ENCODE measurements at regions not wholly inside any gene's neighbourhood (a gene's known extent, or its start where the extent isn't known, plus 50 kb on each side); places are given as distances from the start of the nearest gene placed in this dataset.

- Histone ChIP-seq H3K9ac (ENCODE audit: low read depth, low read length) (no peak overlapping the region), H3K27me3 (ENCODE audit: insufficient read depth, low read length) (no peaks in the 10 kb centered on the region), H3K9me3 (ENCODE audit: insufficient read depth, low read depth, low read length) (no peaks in the 10 kb centered on the region), H3K36me3 (ENCODE audit: insufficient read depth, low read length) (no peaks in the 10 kb centered on the region), H3K27ac (ENCODE audit: low read depth, low read length) (no peak overlapping the region), H3K4me3 (ENCODE audit: low read length) (no peak overlapping the region), H3K4me1 (ENCODE audit: insufficient read depth, low read length) (peaks cover 8% of the 10 kb centered on the region)
- WGBS = 73% methylated on average over 2 of the region's 2 CpGs
These were observed 159.8 kb upstream of the FAM241A start for GRCh38 chr4:111985426-111985825.

GRCh38 chr4:111986095-111986494 is 159.2 kb upstream of the FAM241A start:
- Histone ChIP-seq H3K36me3 (ENCODE audit: insufficient read depth, low read length) (no peaks in the 10 kb centered on the region), H3K4me1 (ENCODE audit: insufficient read depth, low read length) (peaks cover 8% of the 10 kb centered on the region), H3K27me3 (ENCODE audit: insufficient read depth, low read length) (no peaks in the 10 kb centered on the region), H3K9me3 (ENCODE audit: insufficient read depth, low read depth, low read length) (no peaks in the 10 kb centered on the region), H3K4me3 (ENCODE audit: low read length) (no peak overlapping the region), H3K27ac (ENCODE audit: low read depth, low read length) (no peak overlapping the region), H3K9ac (ENCODE audit: low read depth, low read length) (no peak overlapping the region)
- 94% methylated on average over 3 of the region's 4 CpGs for WGBS

- H3K9ac ChIP-seq (ENCODE audit: low read depth, low read length) = no peak overlapping the region
- 100% methylated on average over 2 of the region's 3 CpGs for WGBS
- no peaks in the 10 kb centered on the region for H3K36me3 ChIP-seq (ENCODE audit: insufficient read depth, low read length)
- no peaks in the 10 kb centered on the region for H3K9me3 ChIP-seq (ENCODE audit: insufficient read depth, low read depth, low read length)
- H3K27me3 ChIP-seq (ENCODE audit: insufficient read depth, low read length) = no peaks in the 10 kb centered on the region
- peaks cover 8% of the 10 kb centered on the region for H3K4me1 ChIP-seq (ENCODE audit: insufficient read depth, low read length)
- no peak overlapping the region for H3K27ac ChIP-seq (ENCODE audit: low read depth, low read length)
- H3K4me3 ChIP-seq (ENCODE audit: low read length) = no peak overlapping the region
These were observed 156.7 kb upstream of the FAM241A start for GRCh38 chr4:111988514-111988913.

- peaks cover 4% of the 10 kb centered on the region for H3K4me1 ChIP-seq (ENCODE audit: insufficient read depth, low read length)
- H3K27me3 ChIP-seq (ENCODE audit: insufficient read depth, low read length) = no peaks in the 10 kb centered on the region
- H3K36me3 ChIP-seq (ENCODE audit: insufficient read depth, low read length) = no peaks in the 10 kb centered on the region
- H3K27ac ChIP-seq (ENCODE audit: low read depth, low read length) = no peak overlapping the region
- no peaks in the 10 kb centered on the region for H3K9me3 ChIP-seq (ENCODE audit: insufficient read depth, low read depth, low read length)
- WGBS = 56% methylated on average over 1 of the region's 1 CpG
- H3K4me3 ChIP-seq (ENCODE audit: low read length) = no peak overlapping the region
- H3K9ac ChIP-seq (ENCODE audit: low read depth, low read length) = no peak overlapping the region
These were observed 155.4 kb upstream of the FAM241A start for GRCh38 chr4:111989817-111990216.

- no peaks in the 10 kb centered on the region for H3K9me3 ChIP-seq (ENCODE audit: insufficient read depth, low read depth, low read length)
- H3K27ac ChIP-seq (ENCODE audit: low read depth, low read length) = no peak overlapping the region
- H3K36me3 ChIP-seq (ENCODE audit: insufficient read depth, low read length) = no peaks in the 10 kb centered on the region
- H3K4me3 ChIP-seq (ENCODE audit: low read length) = no peak overlapping the region
- no peaks in the 10 kb centered on the region for H3K27me3 ChIP-seq (ENCODE audit: insufficient read depth, low read length)
- H3K9ac ChIP-seq (ENCODE audit: low read depth, low read length) = no peak overlapping the region
- WGBS = 98% methylated on average over 3 of the region's 3 CpGs
- 0 out of 2 replicates have a peak, but pooled peaks cover 6% of the 10 kb centered on the region for H3K4me1 ChIP-seq (ENCODE audit: insufficient read depth, low read length)
These were observed 154.1 kb upstream of the FAM241A start for GRCh38 chr4:111991163-111991562.

- Histone ChIP-seq H3K4me1 (ENCODE audit: insufficient read depth, low read length) (0 out of 2 replicates have a peak, but pooled peaks cover 6% of the 10 kb centered on the region), H3K9ac (ENCODE audit: low read depth, low read length) (no peak overlapping the region), H3K9me3 (ENCODE audit: insufficient read depth, low read depth, low read length) (no peaks in the 10 kb centered on the region), H3K4me3 (ENCODE audit: low read length) (no peak overlapping the region), H3K36me3 (ENCODE audit: insufficient read depth, low read length) (no peaks in the 10 kb centered on the region), H3K27me3 (ENCODE audit: insufficient read depth, low read length) (no peaks in the 10 kb centered on the region), H3K27ac (ENCODE audit: low read depth, low read length) (no peak overlapping the region)
- 85% methylated on average over 3 of the region's 3 CpGs for WGBS
These were observed 153.5 kb upstream of the FAM241A start for GRCh38 chr4:111991797-111992196.

GRCh38 chr4:111992351-111993168 is 152.7 kb upstream of the FAM241A start:
- Histone ChIP-seq H3K4me1 (ENCODE audit: insufficient read depth, low read length) (0 out of 2 replicates have a peak, but pooled peaks cover 6% of the 10 kb centered on the region), H3K27me3 (ENCODE audit: insufficient read depth, low read length) (no peaks in the 10 kb centered on the region), H3K9ac (ENCODE audit: low read depth, low read length) (no peak overlapping the region), H3K9me3 (ENCODE audit: insufficient read depth, low read depth, low read length) (no peaks in the 10 kb centered on the region), H3K4me3 (ENCODE audit: low read length) (no peak overlapping the region), H3K36me3 (ENCODE audit: insufficient read depth, low read length) (no peaks in the 10 kb centered on the region), H3K27ac (ENCODE audit: low read depth, low read length) (no peak overlapping the region)
- 97% methylated on average over 7 of the region's 7 CpGs for WGBS

GRCh38 chr4:111994392-111994791 is 150.9 kb upstream of the FAM241A start:
- H3K36me3 ChIP-seq (ENCODE audit: insufficient read depth, low read length) = no peaks in the 10 kb centered on the region
- WGBS = no CpG with 5 or more reads among the region's 1 CpG
- no peak overlapping the region for H3K27ac ChIP-seq (ENCODE audit: low read depth, low read length)
- H3K4me1 ChIP-seq (ENCODE audit: insufficient read depth, low read length) = 0 out of 2 replicates have a peak, but pooled peaks cover 6% of the 10 kb centered on the region
- H3K27me3 ChIP-seq (ENCODE audit: insufficient read depth, low read length) = no peaks in the 10 kb centered on the region
- no peak overlapping the region for H3K9ac ChIP-seq (ENCODE audit: low read depth, low read length)
- no peaks in the 10 kb centered on the region for H3K9me3 ChIP-seq (ENCODE audit: insufficient read depth, low read depth, low read length)
- no peak overlapping the region for H3K4me3 ChIP-seq (ENCODE audit: low read length)

- WGBS = 93% methylated on average over 4 of the region's 4 CpGs
- H3K27me3 ChIP-seq (ENCODE audit: insufficient read depth, low read length) = no peaks in the 10 kb centered on the region
- H3K36me3 ChIP-seq (ENCODE audit: insufficient read depth, low read length) = no peaks in the 10 kb centered on the region
- no peak overlapping the region for H3K4me3 ChIP-seq (ENCODE audit: low read length)
- no peaks in the 10 kb centered on the region for H3K9me3 ChIP-seq (ENCODE audit: insufficient read depth, low read depth, low read length)
- H3K9ac ChIP-seq (ENCODE audit: low read depth, low read length) = no peak overlapping the region
- peaks cover 21% of the 10 kb centered on the region; the same call in 1 of the 2 replicates for H3K4me1 ChIP-seq (ENCODE audit: insufficient read depth, low read length)
- H3K27ac ChIP-seq (ENCODE audit: low read depth, low read length) = no peak overlapping the region
These were observed 147.5 kb upstream of the FAM241A start for GRCh38 chr4:111997785-111998184.

GRCh38 chr4:111999801-112000200 is 145.5 kb upstream of the FAM241A start:
- Histone ChIP-seq H3K36me3 (ENCODE audit: insufficient read depth, low read length) (no peaks in the 10 kb centered on the region), H3K9me3 (ENCODE audit: insufficient read depth, low read depth, low read length) (no peaks in the 10 kb centered on the region), H3K9ac (ENCODE audit: low read depth, low read length) (no peak overlapping the region), H3K27me3 (ENCODE audit: insufficient read depth, low read length) (no peaks in the 10 kb centered on the region), H3K27ac (ENCODE audit: low read depth, low read length) (no peak overlapping the region), H3K4me1 (ENCODE audit: insufficient read depth, low read length) (peaks cover 21% of the 10 kb centered on the region; the same call in 1 of the 2 replicates), H3K4me3 (ENCODE audit: low read length) (no peak overlapping the region)
- no CpG with 5 or more reads among the region's 3 CpGs for WGBS

GRCh38 chr4:112001041-112001440 is 144.2 kb upstream of the FAM241A start:
- Histone ChIP-seq H3K27ac (ENCODE audit: low read depth, low read length) (no peak overlapping the region), H3K4me3 (ENCODE audit: low read length) (no peak overlapping the region), H3K27me3 (ENCODE audit: insufficient read depth, low read length) (no peaks in the 10 kb centered on the region), H3K4me1 (ENCODE audit: insufficient read depth, low read length) (peaks cover 15% of the 10 kb centered on the region; the same call in 1 of the 2 replicates), H3K36me3 (ENCODE audit: insufficient read depth, low read length) (no peaks in the 10 kb centered on the region), H3K9me3 (ENCODE audit: insufficient read depth, low read depth, low read length) (no peaks in the 10 kb centered on the region), H3K9ac (ENCODE audit: low read depth, low read length) (no peak overlapping the region)
- 100% methylated on average over 1 of the region's 1 CpG for WGBS
